SK-N-SH (cell line): ENCODE measurements at regions not wholly inside any gene's neighbourhood (a gene's known extent, or its start where the extent isn't known, plus 50 kb on each side); places are given as distances from the start of the nearest gene placed in this dataset.

ENCODE experiments used
- EP300 ChIP-seq, 2 experiments: IDR thresholded peaks; 2 replicates each; pipeline versions ENCODE4 v1.4.0 to v1.6.1; 2012; ENCODE audit warnings: borderline replicate concordance in 1 of 2, low read depth in 1 of 2, low read length in 1 of 2
- FOXM1 ChIP-seq: IDR thresholded peaks from 2 replicates; pipeline ENCODE4 v1.4.0; 2012; ENCODE audit warnings: low read depth, mild to moderate bottlenecking
- NRF1 ChIP-seq: IDR thresholded peaks from 2 replicates; pipeline ENCODE4 v1.6.1; 2012; ENCODE audit warnings: low read depth, mild to moderate bottlenecking, low read length
- RAD21 ChIP-seq: IDR thresholded peaks from 2 replicates; pipeline ENCODE4 v1.6.1; 2012; ENCODE audit warnings: mild to moderate bottlenecking, low read length
- REST ChIP-seq: IDR thresholded peaks from 2 replicates; pipeline ENCODE4 v1.6.1; 2012; ENCODE audit warnings: mild to moderate bottlenecking, low read depth, low read length, moderate library complexity
- RFX5 ChIP-seq: IDR thresholded peaks from 2 replicates; pipeline ENCODE4 v1.6.1; 2012; ENCODE audit warnings: mild to moderate bottlenecking, improper control_type of control experiment, low read length
- RXRA ChIP-seq: IDR thresholded peaks from 2 replicates; pipeline ENCODE4 v1.4.0; 2012; ENCODE audit warnings: low read depth, mild to moderate bottlenecking, borderline replicate concordance
- SMC3 ChIP-seq: IDR thresholded peaks from 2 replicates; pipeline ENCODE4 v1.6.1; 2012; ENCODE audit warnings: low read depth, low read length, improper control_type of control experiment
- TAF1 ChIP-seq: IDR thresholded peaks from 2 replicates; pipeline ENCODE4 v1.6.1; 2012; ENCODE audit warnings: low read depth, mild to moderate bottlenecking, low read length, moderate library complexity, borderline replicate concordance
- USF1 ChIP-seq: IDR thresholded peaks from 2 replicates; pipeline ENCODE4 v1.4.0; 2012; ENCODE audit warnings: low read depth, borderline replicate concordance
- TF ChIP-seq, protein P1 (sequence below): IDR thresholded peaks from 2 replicates; pipeline ENCODE4 v1.4.0; 2012; ENCODE audit warnings: low read depth
- TF ChIP-seq, protein P2 (sequence below): fragments of 200-600 bp; sonication (generic); IDR thresholded peaks from 2 replicates; pipeline ENCODE4 v1.6.1; 2017; ENCODE audit warnings: antibody characterized with exemption, mild to moderate bottlenecking, moderate library complexity

DNA sequence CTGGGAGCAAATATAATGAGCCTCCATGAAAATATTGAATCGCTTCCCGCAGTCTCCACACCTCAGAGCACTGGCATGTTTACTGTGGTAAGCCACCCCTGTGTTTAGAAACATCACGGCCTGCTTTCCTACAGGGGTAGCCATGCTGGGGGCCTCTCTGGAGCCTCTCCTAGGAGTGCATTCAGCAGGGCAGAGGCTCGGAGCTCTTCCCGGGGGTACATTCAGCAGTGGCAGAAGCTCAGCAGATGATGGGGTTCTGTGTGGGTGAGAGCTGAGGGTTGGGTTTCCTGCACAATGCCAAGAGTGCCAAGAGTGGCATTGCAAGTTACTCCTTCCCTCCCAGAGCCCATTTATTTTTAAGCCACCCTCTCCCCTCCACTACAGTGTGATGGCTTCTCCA is 386.6 kb downstream of the SEC14L1 start:
- no peak for TF ChIP-seq RAD21
- TF ChIP-seq, protein P1, sequence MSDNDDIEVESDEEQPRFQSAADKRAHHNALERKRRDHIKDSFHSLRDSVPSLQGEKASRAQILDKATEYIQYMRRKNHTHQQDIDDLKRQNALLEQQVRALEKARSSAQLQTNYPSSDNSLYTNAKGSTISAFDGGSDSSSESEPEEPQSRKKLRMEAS = no peak
- no peak for TF ChIP-seq RFX5
- no peak for TF ChIP-seq TAF1
- TF ChIP-seq, protein P2, sequence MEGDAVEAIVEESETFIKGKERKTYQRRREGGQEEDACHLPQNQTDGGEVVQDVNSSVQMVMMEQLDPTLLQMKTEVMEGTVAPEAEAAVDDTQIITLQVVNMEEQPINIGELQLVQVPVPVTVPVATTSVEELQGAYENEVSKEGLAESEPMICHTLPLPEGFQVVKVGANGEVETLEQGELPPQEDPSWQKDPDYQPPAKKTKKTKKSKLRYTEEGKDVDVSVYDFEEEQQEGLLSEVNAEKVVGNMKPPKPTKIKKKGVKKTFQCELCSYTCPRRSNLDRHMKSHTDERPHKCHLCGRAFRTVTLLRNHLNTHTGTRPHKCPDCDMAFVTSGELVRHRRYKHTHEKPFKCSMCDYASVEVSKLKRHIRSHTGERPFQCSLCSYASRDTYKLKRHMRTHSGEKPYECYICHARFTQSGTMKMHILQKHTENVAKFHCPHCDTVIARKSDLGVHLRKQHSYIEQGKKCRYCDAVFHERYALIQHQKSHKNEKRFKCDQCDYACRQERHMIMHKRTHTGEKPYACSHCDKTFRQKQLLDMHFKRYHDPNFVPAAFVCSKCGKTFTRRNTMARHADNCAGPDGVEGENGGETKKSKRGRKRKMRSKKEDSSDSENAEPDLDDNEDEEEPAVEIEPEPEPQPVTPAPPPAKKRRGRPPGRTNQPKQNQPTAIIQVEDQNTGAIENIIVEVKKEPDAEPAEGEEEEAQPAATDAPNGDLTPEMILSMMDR = no peak
- no peak for TF ChIP-seq REST
- no peak for TF ChIP-seq NRF1
- no peak for TF ChIP-seq FOXM1
- TF ChIP-seq USF1 = no peak
- TF ChIP-seq SMC3 = no peak
- no peak for TF ChIP-seq RXRA
- TF ChIP-seq EP300 (IDR thresholded peaks at IDR 0.05; ENCODE audit: borderline replicate concordance in 1 of 2, low read depth in 1 of 2, low read length in 1 of 2) = no peak
